T-cell (primary cell): ENCODE measurements at regions not wholly inside any gene's neighbourhood (a gene's known extent, or its start where the extent isn't known, plus 50 kb on each side); places are given as distances from the start of the nearest gene placed in this dataset.

ENCODE experiments used
- ATAC-seq, 4 experiments: fragments of 200-7000 bp in 3 of 4; fragments of 150-1000 bp in 1 of 4; cut with Tn5 transposase; replicated peaks in 1 of 4; 1 replicate in 3 of 4; 2 replicates in 1 of 4; pipeline ENCODE4 v1.10.0; 2021; ENCODE audit warnings: moderate library complexity in 3 of 4, mild to moderate bottlenecking in 2 of 4, moderate number of reproducible peaks in 1 of 4
- CTCF ChIA-PET, 2 donors: fragments of 300-600 bp; sonication (Branson Sonifier 250); formaldehyde crosslinking; loops; one replicate each; lab custom pipeline; 2022; ENCODE audit warnings: antibody characterized with exemption in 2 of 2; lab: Charles Lee
- POLR2A ChIA-PET, 2 donors: fragments of 300-600 bp; sonication (Branson Sonifier 250); formaldehyde crosslinking; loops; one replicate each; lab custom pipeline; 2022; ENCODE audit warnings: antibody characterized with exemption in 2 of 2; lab: Charles Lee
- DNase-seq, 35 experiments: peaks; one replicate each; pipeline versions ENCODE4 v3.0.0 to v3.0.0-alpha.2; 2013 to 2023
- H3K27ac ChIP-seq: one replicate; pipeline ENCODE4 v1.5.1; 2013; ENCODE audit warnings: low read length
- H3K27me3 ChIP-seq, 2 experiments: replicated peaks in 1 of 2; 1 replicate in 1 of 2; 2 replicates in 1 of 2; pipeline versions ENCODE4 v1.6.1 to v1.7.0; 2013; ENCODE audit warnings: low read length in 1 of 2, mixed read lengths in 1 of 2; ENCODE audit not compliant: control insufficient read depth in 2 of 2, insufficient read depth in 2 of 2; ENCODE audit errors: extremely low read depth in 1 of 2
- H3K36me3 ChIP-seq, 2 donors: 1 replicate in 1 of 2; 2 replicates in 1 of 2; pipeline versions ENCODE4 v1.6.1 to v1.7.0; 2013; ENCODE audit warnings: low read length in 1 of 2; ENCODE audit not compliant: control insufficient read depth in 2 of 2, insufficient read depth in 1 of 2; ENCODE audit errors: extremely low read depth in 1 of 2
- H3K4me1 ChIP-seq, 2 experiments: 1 replicate in 1 of 2; 2 replicates in 1 of 2; pipeline versions ENCODE4 v1.6.1 to v1.7.0; 2013; ENCODE audit warnings: low read length in 2 of 2, mixed read lengths in 1 of 2; ENCODE audit not compliant: insufficient read depth in 2 of 2, control insufficient read depth in 1 of 2; ENCODE audit errors: extremely low read depth in 1 of 2
- H3K4me3 ChIP-seq, 2 donors: 1 replicate in 1 of 2; 2 replicates in 1 of 2; pipeline versions ENCODE4 v1.5.1 to v1.7.0; 2013; ENCODE audit warnings: mild to moderate bottlenecking in 2 of 2, low read length in 1 of 2, moderate library complexity in 1 of 2; ENCODE audit not compliant: control insufficient read depth in 1 of 2; ENCODE audit errors: extremely low read depth in 1 of 2
- H3K9me3 ChIP-seq: 2 replicates; pipeline ENCODE4 v1.7.0; 2013
- H3K27ac Mint-ChIP-seq, 2 donors: one replicate each; pipeline ENCODE4 v1.8.0; 2020 to 2021; ENCODE audit warnings: mild to moderate bottlenecking in 2 of 2, mixed read lengths in 2 of 2
- H3K27me3 Mint-ChIP-seq, 2 donors: one replicate each; pipeline ENCODE4 v1.8.0; 2021 to 2022; ENCODE audit warnings: mixed read lengths in 2 of 2
- H3K36me3 Mint-ChIP-seq: one replicate; pipeline ENCODE4 v1.8.0; 2021; ENCODE audit warnings: mixed read lengths
- H3K4me1 Mint-ChIP-seq, 3 donors: one replicate each; pipeline ENCODE4 v1.8.0; 2020 to 2022; ENCODE audit warnings: mixed read lengths in 3 of 3, mild to moderate bottlenecking in 1 of 3
- H3K4me3 Mint-ChIP-seq, 3 donors: one replicate each; pipeline ENCODE4 v1.8.0; 2020 to 2022; ENCODE audit warnings: mild to moderate bottlenecking in 3 of 3, mixed read lengths in 3 of 3, moderate library complexity in 3 of 3
- H3K9me3 Mint-ChIP-seq, 3 donors: one replicate each; pipeline ENCODE4 v1.8.0; 2020 to 2022; ENCODE audit warnings: mixed read lengths in 3 of 3
- WGBS: methylation state at CpG from one replicate; pipeline ENCODE4 v1.1.5; 2013; ENCODE audit warnings: missing lambda C conversion rate; ENCODE audit not compliant: insufficient coverage; 5-methylcytosine and 5-hydroxymethylcytosine counted together

GRCh38 chr13:63299866-63300394 lies 1884.3 kb upstream of the PCDH20 start:
- Histone ChIP-seq H3K4me3 (no peak overlapping the region), H3K4me1 (no peaks in the 10 kb centered on the region), H3K36me3 (no peaks in the 10 kb centered on the region), H3K27ac (no peak overlapping the region), H3K9me3 (no peaks in the 10 kb centered on the region), H3K27me3 (no peaks in the 10 kb centered on the region)
- ChIA-PET POLR2A (no interaction called here), CTCF (no interaction called here)
- no peak overlapping the region for H3K27ac Mint-ChIP-seq
- H3K36me3 Mint-ChIP-seq: no peaks in the 10 kb centered on the region
- no peaks in the 10 kb centered on the region for H3K27me3 Mint-ChIP-seq
- H3K4me3 Mint-ChIP-seq: no peak overlapping the region
- no peak for DNase-seq
- no peaks in the 10 kb centered on the region for H3K4me1 Mint-ChIP-seq
- 60% methylated on average over 1 of the region's 3 CpGs for WGBS
- peaks cover 4 to 16% (median 6%) of the 10 kb centered on the region in 3 donors for H3K9me3 Mint-ChIP-seq
- no peak for ATAC-seq

- H3K27ac ChIP-seq: no peak overlapping the region
- WGBS: no CpG with 5 or more reads among the region's 2 CpGs
- Mint-ChIP-seq H3K9me3 (peaks cover 4 to 10% (median 6%) of the 10 kb centered on the region in 3 donors), H3K27ac (no peak overlapping the region), H3K27me3 (no peaks in the 10 kb centered on the region), H3K36me3 (no peaks in the 10 kb centered on the region), H3K4me3 (no peak overlapping the region), H3K4me1 (no peaks in the 10 kb centered on the region)
- H3K27me3 ChIP-seq: no peaks in the 10 kb centered on the region
- ChIA-PET CTCF (no interaction called here), POLR2A (no interaction called here)
- H3K36me3 ChIP-seq: no peaks in the 10 kb centered on the region
- H3K4me3 ChIP-seq: no peak overlapping the region
- ATAC-seq (no peak), DNase-seq (no peak)
- H3K9me3 ChIP-seq: no peaks in the 10 kb centered on the region
- H3K4me1 ChIP-seq: no peaks in the 10 kb centered on the region
These were observed 1881.5 kb upstream of the PCDH20 start for GRCh38 chr13:63297163-63297562.

- ChIA-PET CTCF (no interaction called here), POLR2A (no interaction called here)
- no peak overlapping the region for H3K4me3 Mint-ChIP-seq
- Histone ChIP-seq H3K27me3 (no peaks in the 10 kb centered on the region), H3K4me3 (no peak overlapping the region), H3K27ac (no peak overlapping the region), H3K9me3 (no peaks in the 10 kb centered on the region), H3K36me3 (no peaks in the 10 kb centered on the region), H3K4me1 (no peaks in the 10 kb centered on the region)
- H3K27me3 Mint-ChIP-seq: no peaks in the 10 kb centered on the region
- DNase-seq (no peak), ATAC-seq (no peak)
- H3K9me3 Mint-ChIP-seq: peaks cover 0 to 6% (median 3%) of the 10 kb centered on the region in 3 donors
- no peaks in the 10 kb centered on the region for H3K36me3 Mint-ChIP-seq
- no peaks in the 10 kb centered on the region for H3K4me1 Mint-ChIP-seq
- no CpG with 5 or more reads among the region's 5 CpGs for WGBS
- no peak overlapping the region for H3K27ac Mint-ChIP-seq
These were observed 1876.1 kb upstream of the PCDH20 start for GRCh38 chr13:63291701-63292100.

- Mint-ChIP-seq H3K27me3 (no peaks in the 10 kb centered on the region), H3K27ac (no peak overlapping the region), H3K4me1 (no peaks in the 10 kb centered on the region), H3K9me3 (peaks cover 9 to 23% (median 12%) of the 10 kb centered on the region in 3 donors), H3K4me3 (no peak overlapping the region), H3K36me3 (no peaks in the 10 kb centered on the region)
- WGBS: 38% methylated on average over 1 of the region's 2 CpGs
- CTCF ChIA-PET: no interaction called here
- no peaks in the 10 kb centered on the region for H3K36me3 ChIP-seq
- no peak overlapping the region for H3K27ac ChIP-seq
- H3K9me3 ChIP-seq: no peaks in the 10 kb centered on the region
- no peak for DNase-seq
- no peak for ATAC-seq
- no peak overlapping the region for H3K4me3 ChIP-seq
- H3K27me3 ChIP-seq: no peaks in the 10 kb centered on the region
- no peaks in the 10 kb centered on the region for H3K4me1 ChIP-seq
- POLR2A ChIA-PET: no interaction called here
These were observed 1872.9 kb upstream of the PCDH20 start for GRCh38 chr13:63288576-63288975.

GRCh38 chr13:63287926-63288325 lies 1872.3 kb upstream of the PCDH20 start:
- Mint-ChIP-seq H3K27ac (no peak overlapping the region), H3K4me1 (no peaks in the 10 kb centered on the region), H3K9me3 (peaks cover 9 to 24% (median 15%) of the 10 kb centered on the region in 3 donors), H3K4me3 (no peak overlapping the region), H3K36me3 (no peaks in the 10 kb centered on the region), H3K27me3 (no peaks in the 10 kb centered on the region)
- Histone ChIP-seq H3K27me3 (no peaks in the 10 kb centered on the region), H3K4me1 (no peaks in the 10 kb centered on the region), H3K9me3 (no peaks in the 10 kb centered on the region), H3K27ac (no peak overlapping the region), H3K4me3 (no peak overlapping the region), H3K36me3 (no peaks in the 10 kb centered on the region)
- 100% methylated on average over 1 of the region's 1 CpG for WGBS
- CTCF ChIA-PET: no interaction called here
- DNase-seq (no peak), ATAC-seq (no peak)
- POLR2A ChIA-PET: no interaction called here

- Histone ChIP-seq H3K4me3 (no peak overlapping the region), H3K9me3 (no peaks in the 10 kb centered on the region), H3K27ac (no peak overlapping the region), H3K4me1 (no peaks in the 10 kb centered on the region), H3K36me3 (no peaks in the 10 kb centered on the region), H3K27me3 (no peaks in the 10 kb centered on the region)
- DNase-seq (no peak), ATAC-seq (no peak)
- Mint-ChIP-seq H3K27me3 (no peaks in the 10 kb centered on the region), H3K4me3 (no peak overlapping the region), H3K4me1 (no peaks in the 10 kb centered on the region), H3K36me3 (no peaks in the 10 kb centered on the region), H3K9me3 (peaks cover 9 to 21% (median 19%) of the 10 kb centered on the region in 3 donors), H3K27ac (no peak overlapping the region)
- ChIA-PET CTCF (no interaction called here), POLR2A (no interaction called here)
- no CpG with 5 or more reads among the region's 1 CpG for WGBS
These were observed 1869.8 kb upstream of the PCDH20 start for GRCh38 chr13:63285426-63285825.

GRCh38 chr13:63279136-63279535 lies 1863.5 kb upstream of the PCDH20 start:
- H3K4me3 Mint-ChIP-seq: no peak overlapping the region
- ChIA-PET CTCF (no interaction called here), POLR2A (no interaction called here)

More at GRCh38 chr13:63279136-63279535, 1863.5 kb upstream of the PCDH20 start:
- no CpG with 5 or more reads among the region's 2 CpGs for WGBS
- Mint-ChIP-seq H3K9me3 (peaks cover 3 to 26% (median 12%) of the 10 kb centered on the region in 3 donors), H3K36me3 (no peaks in the 10 kb centered on the region), H3K27ac (no peak overlapping the region), H3K27me3 (no peaks in the 10 kb centered on the region), H3K4me1 (no peaks in the 10 kb centered on the region)
- Histone ChIP-seq H3K27ac (no peak overlapping the region), H3K4me1 (no peaks in the 10 kb centered on the region), H3K9me3 (no peaks in the 10 kb centered on the region), H3K36me3 (no peaks in the 10 kb centered on the region), H3K4me3 (no peak overlapping the region), H3K27me3 (no peaks in the 10 kb centered on the region)
- DNase-seq (no peak), ATAC-seq (no peak)
